NCI-H2196 (cell line): ENCODE measurements at regions not wholly inside any gene's neighbourhood (a gene's known extent, or its start where the extent isn't known, plus 50 kb on each side); places are given as distances from the start of the nearest gene placed in this dataset.
"Not testable (repeated sequence)": the region's sequence is repeated elsewhere in the genome, so short reads cannot be mapped to it uniquely, and the experiment has no call there.

ENCODE experiments used
- DNase-seq: peaks from one replicate; lab custom pipeline; 2025; ENCODE audit not compliant: unreplicated experiment; lab: John Stamatoyannopoulos, UW

- DNase-seq: no peak
Observed at GRCh38 chr10:34957531-34957930, 132.6 kb downstream of the CUL2 start.

- DNase-seq: no peak
Observed at GRCh38 chr10:34956756-34957155, 133.4 kb downstream of the CUL2 start.

- no peak for DNase-seq
Observed at GRCh38 chr10:34955391-34955790, 134.8 kb downstream of the CUL2 start.

GRCh38 chr10:34954142-34954541, 136.0 kb downstream of the CUL2 start:
- DNase-seq: peak; percentile 58

GRCh38 chr10:34951263-34951887, 136.3 kb upstream of the PARD3 start:
- DNase-seq: not testable (repeated sequence)

GRCh38 chr10:34945951-34946522, 130.9 kb upstream of the PARD3 start:
- DNase-seq: not testable (repeated sequence)

GRCh38 chr10:34941471-34942357, 126.6 kb upstream of the PARD3 start:
- DNase-seq: no peak

- no peak for DNase-seq
Observed at GRCh38 chr10:34940436-34940835, 125.3 kb upstream of the PARD3 start.

- no peak for DNase-seq
Observed at GRCh38 chr10:34938399-34938670, 123.2 kb upstream of the PARD3 start.

- not testable (repeated sequence) for DNase-seq
Observed at GRCh38 chr10:34937643-34938398, 122.7 kb upstream of the PARD3 start.

- DNase-seq: no peak
Observed at GRCh38 chr10:34936061-34936460, 121.0 kb upstream of the PARD3 start.

GRCh38 chr10:34933676-34934075, 118.6 kb upstream of the PARD3 start:
- DNase-seq: no peak

- DNase-seq: no peak
Observed at GRCh38 chr10:34932235-34932634, 117.1 kb upstream of the PARD3 start.

- no peak for DNase-seq
Observed at GRCh38 chr10:34931216-34931615, 116.1 kb upstream of the PARD3 start.

GRCh38 chr10:34922138-34922537, 107.0 kb upstream of the PARD3 start:
- no peak for DNase-seq

GRCh38 chr10:34920578-34920977, 105.5 kb upstream of the PARD3 start:
- DNase-seq: no peak

- no peak for DNase-seq
Observed at GRCh38 chr10:34918776-34919315, 103.8 kb upstream of the PARD3 start.

GRCh38 chr10:34918060-34918775, 103.1 kb upstream of the PARD3 start:
- no peak for DNase-seq

- DNase-seq: no peak
Observed at GRCh38 chr10:34916314-34916713, 101.2 kb upstream of the PARD3 start.

- no peak for DNase-seq
Observed at GRCh38 chr10:34912771-34913170, 97.7 kb upstream of the PARD3 start.
